A673 (cell line): ENCODE measurements at regions not wholly inside any gene's neighbourhood (a gene's known extent, or its start where the extent isn't known, plus 50 kb on each side); places are given as distances from the start of the nearest gene placed in this dataset.
A peak's percentile ranks its signal among the peaks of the same experiment; 100 is the strongest.

Experiments
- EZH2 ChIP-seq: fragments of 200-600 bp; sonication (generic); IDR thresholded peaks from 2 replicates; pipeline ENCODE4 v1.6.1; 2017; ENCODE audit warnings: borderline replicate concordance, low read depth, mild to moderate bottlenecking, mixed read lengths, antibody characterized with exemption, low read length; ENCODE audit not compliant: poor library complexity, severe bottlenecking
- TF ChIP-seq, protein P1 (sequence below): fragments of 300-800, 200-600 bp; sonication (generic); conservative IDR thresholded peaks from 2 replicates; pipeline ENCODE4 v1.5.1; 2017; ENCODE audit warnings: low read depth, mild to moderate bottlenecking, antibody characterized with exemption, low read length, moderate library complexity, mixed read lengths

DNA sequence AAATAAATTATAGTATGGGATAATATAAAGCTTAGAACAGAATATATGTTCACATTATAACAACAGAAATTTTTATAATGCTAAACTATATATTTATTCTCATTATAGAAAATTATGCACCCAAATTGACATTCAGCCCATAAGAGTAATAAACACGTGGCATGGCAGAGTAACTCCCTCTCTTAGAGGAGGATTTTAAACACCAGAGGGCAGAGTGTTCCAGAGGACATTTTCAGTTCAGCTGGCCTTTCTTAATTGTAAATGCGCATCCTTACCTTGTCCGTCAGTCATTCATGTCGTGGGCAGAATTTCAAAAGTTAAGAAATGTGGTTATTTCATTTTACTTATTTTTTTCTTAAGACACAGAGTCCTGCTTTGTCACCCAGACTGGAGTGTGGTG is 147.1 kb downstream of the TANC2 start:
- TF ChIP-seq, protein P1, sequence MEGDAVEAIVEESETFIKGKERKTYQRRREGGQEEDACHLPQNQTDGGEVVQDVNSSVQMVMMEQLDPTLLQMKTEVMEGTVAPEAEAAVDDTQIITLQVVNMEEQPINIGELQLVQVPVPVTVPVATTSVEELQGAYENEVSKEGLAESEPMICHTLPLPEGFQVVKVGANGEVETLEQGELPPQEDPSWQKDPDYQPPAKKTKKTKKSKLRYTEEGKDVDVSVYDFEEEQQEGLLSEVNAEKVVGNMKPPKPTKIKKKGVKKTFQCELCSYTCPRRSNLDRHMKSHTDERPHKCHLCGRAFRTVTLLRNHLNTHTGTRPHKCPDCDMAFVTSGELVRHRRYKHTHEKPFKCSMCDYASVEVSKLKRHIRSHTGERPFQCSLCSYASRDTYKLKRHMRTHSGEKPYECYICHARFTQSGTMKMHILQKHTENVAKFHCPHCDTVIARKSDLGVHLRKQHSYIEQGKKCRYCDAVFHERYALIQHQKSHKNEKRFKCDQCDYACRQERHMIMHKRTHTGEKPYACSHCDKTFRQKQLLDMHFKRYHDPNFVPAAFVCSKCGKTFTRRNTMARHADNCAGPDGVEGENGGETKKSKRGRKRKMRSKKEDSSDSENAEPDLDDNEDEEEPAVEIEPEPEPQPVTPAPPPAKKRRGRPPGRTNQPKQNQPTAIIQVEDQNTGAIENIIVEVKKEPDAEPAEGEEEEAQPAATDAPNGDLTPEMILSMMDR: peak; percentile 41; the same call in 1 of the 2 replicates
- no peak for TF ChIP-seq EZH2
